OCI-LY3 (cell line): ENCODE measurements at regions not wholly inside any gene's neighbourhood (a gene's known extent, or its start where the extent isn't known, plus 50 kb on each side); places are given as distances from the start of the nearest gene placed in this dataset.

Source experiments
- H2AFZ ChIP-seq: fragments of 200-600, 300-600 bp; shearing (Covaris generic); 2 replicates; pipeline ENCODE4 v1.6.0; 2014; ENCODE audit warnings: antibody characterized with exemption, low read depth, low read length
- H3K27ac ChIP-seq: fragments of 200-600, 300-600 bp; sonication (generic); 2 replicates; pipeline ENCODE4 v1.5.1; 2014; ENCODE audit warnings: mild to moderate bottlenecking, low read length, moderate library complexity, mixed read lengths
- H3K27me3 ChIP-seq: fragments of 200-600, 300-600 bp; sonication (generic); 2 replicates; pipeline ENCODE4 v1.6.1; 2014; ENCODE audit warnings: low read depth, low read length, mixed read lengths
- H3K36me3 ChIP-seq: fragments of 200-600, 300-600 bp; sonication (generic); replicated peaks from 2 replicates; pipeline ENCODE3; 2014; ENCODE audit warnings: low read depth, low read length, mixed read lengths
- H3K4me1 ChIP-seq: fragments of 300-600, 200-600 bp; sonication (generic); 2 replicates; pipeline ENCODE4 v1.6.1; 2014; ENCODE audit warnings: low read length, mixed read lengths
- H3K4me2 ChIP-seq: fragments of 200-600, 300-600 bp; sonication (generic); 2 replicates; pipeline ENCODE4 v1.6.1; 2014; ENCODE audit warnings: low read length, mixed read lengths
- H3K4me3 ChIP-seq: fragments of 300-600, 200-600 bp; sonication (generic); 2 replicates; pipeline ENCODE4 v1.5.1; 2014; ENCODE audit warnings: antibody characterized with exemption, mild to moderate bottlenecking, low read length, moderate library complexity
- H3K79me2 ChIP-seq: fragments of 300-600, 200-600 bp; shearing (Covaris generic); 2 replicates; pipeline ENCODE4 v1.6.1; 2014; ENCODE audit warnings: mild to moderate bottlenecking, low read length, mixed read lengths
- H3K9ac ChIP-seq: fragments of 300-600, 200-600 bp; shearing (Covaris generic); 2 replicates; pipeline ENCODE4 v1.6.0; 2014; ENCODE audit warnings: mild to moderate bottlenecking, low read length, moderate library complexity
- H3K9me3 ChIP-seq: fragments of 200-600, 300-600 bp; shearing (Covaris generic); 2 replicates; pipeline ENCODE4 v1.6.1; 2014; ENCODE audit warnings: low read length, mixed read lengths; ENCODE audit not compliant: insufficient read depth
- H4K20me1 ChIP-seq: fragments of 200-600, 300-600 bp; sonication (generic); 2 replicates; pipeline ENCODE4 v1.6.1; 2016; ENCODE audit warnings: low read length, mixed read lengths; ENCODE audit not compliant: insufficient read depth
- CTCF ChIP-seq: fragments of 200-600, 300-600 bp; sonication (generic); IDR thresholded peaks from 2 replicates; pipeline ENCODE4 v1.5.1; 2014; ENCODE audit warnings: antibody characterized with exemption, low read length, low read depth
- EZH2phosphoT487 ChIP-seq: fragments of 200-600 bp; shearing (Covaris generic); IDR thresholded peaks from 2 replicates; pipeline ENCODE4 v1.6.1; 2018; ENCODE audit warnings: antibody characterized with exemption, mixed run types, low read depth

GRCh38 chr5:155631116-155631515, 617.6 kb downstream of the KIF4B start:
- Histone ChIP-seq H3K79me2 (no peaks in the 10 kb centered on the region), H3K27me3 (no peaks in the 10 kb centered on the region), H4K20me1 (no peaks in the 10 kb centered on the region), H3K4me3 (no peak overlapping the region), H3K9ac (no peak overlapping the region), H3K9me3 (no peaks in the 10 kb centered on the region), H3K27ac (no peak overlapping the region), H2AFZ (no peak overlapping the region), H3K4me1 (no peaks in the 10 kb centered on the region), H3K36me3 (no peaks in the 10 kb centered on the region), H3K4me2 (no peak overlapping the region)
- TF ChIP-seq EZH2phosphoT487: no peak
- no peak for TF ChIP-seq CTCF

GRCh38 chr5:155633338-155633957, 619.9 kb downstream of the KIF4B start:
- Histone ChIP-seq H3K4me2 (no peak overlapping the region), H3K79me2 (no peaks in the 10 kb centered on the region), H4K20me1 (no peaks in the 10 kb centered on the region), H2AFZ (no peak overlapping the region), H3K9me3 (no peaks in the 10 kb centered on the region), H3K27ac (no peak overlapping the region), H3K36me3 (no peaks in the 10 kb centered on the region), H3K9ac (no peak overlapping the region), H3K27me3 (no peaks in the 10 kb centered on the region), H3K4me3 (no peak overlapping the region), H3K4me1 (no peaks in the 10 kb centered on the region)
- TF ChIP-seq CTCF (no peak), EZH2phosphoT487 (no peak)

GRCh38 chr5:155649666-155650065, 636.1 kb downstream of the KIF4B start:
- H3K9me3 ChIP-seq: no peaks in the 10 kb centered on the region
- no peaks in the 10 kb centered on the region for H4K20me1 ChIP-seq
- H3K27ac ChIP-seq: no peak overlapping the region
- H3K27me3 ChIP-seq: no peaks in the 10 kb centered on the region
- no peak for TF ChIP-seq EZH2phosphoT487
- no peaks in the 10 kb centered on the region for H3K36me3 ChIP-seq
- H3K9ac ChIP-seq: no peak overlapping the region
- no peak overlapping the region for H2AFZ ChIP-seq
- H3K4me2 ChIP-seq: no peak overlapping the region
- no peaks in the 10 kb centered on the region for H3K79me2 ChIP-seq
- H3K4me3 ChIP-seq: no peak overlapping the region
- H3K4me1 ChIP-seq: no peaks in the 10 kb centered on the region

- Histone ChIP-seq H3K9me3 (no peaks in the 10 kb centered on the region), H4K20me1 (no peaks in the 10 kb centered on the region), H3K27ac (no peak overlapping the region), H3K27me3 (no peaks in the 10 kb centered on the region), H3K4me3 (no peak overlapping the region), H3K9ac (no peak overlapping the region), H3K36me3 (no peaks in the 10 kb centered on the region), H2AFZ (no peak overlapping the region), H3K4me1 (no peaks in the 10 kb centered on the region), H3K79me2 (no peaks in the 10 kb centered on the region), H3K4me2 (no peak overlapping the region)
- TF ChIP-seq EZH2phosphoT487 (no peak), CTCF (no peak)
Measured at GRCh38 chr5:155655569-155655968, 642.0 kb downstream of the KIF4B start.
